PC-3 (cell line): ENCODE measurements at regions not wholly inside any gene's neighbourhood (a gene's known extent, or its start where the extent isn't known, plus 50 kb on each side); places are given as distances from the start of the nearest gene placed in this dataset.

ENCODE experiments used
- ATAC-seq: fragments of 200-7000 bp; cut with Tn5 transposase; 2 replicates; pipeline ENCODE4 v1.9.1; 2020; ENCODE audit warnings: mild to moderate bottlenecking, moderate library complexity
- BruUV-seq: library from RNA; stranded (reverse); fragments of 400-500 nt; replicated peaks from 2 replicates; lab custom pipeline; 2021; lab: Mats Ljungman, UMichigan
- CTCF ChIA-PET: fragments of 300-600 bp; sonication (Branson Sonifier 250); formaldehyde crosslinking; loops from one replicate; lab custom pipeline; 2022; ENCODE audit warnings: antibody characterized with exemption; lab: Charles Lee
- POLR2A ChIA-PET: fragments of 300-600 bp; sonication (Branson Sonifier 250); formaldehyde crosslinking; loops from one replicate; lab custom pipeline; 2022; ENCODE audit warnings: antibody characterized with exemption; ENCODE audit not compliant: unreplicated experiment; lab: Charles Lee
- DNase-seq: peaks from one replicate; pipeline ENCODE4 v3.0.0-alpha.2; 2015
- H2AFZ ChIP-seq: fragments of 300-600 bp; sonication (generic); 2 replicates; pipeline ENCODE4 v1.6.0; 2016; ENCODE audit warnings: antibody characterized with exemption, low read length
- H3F3A ChIP-seq: fragments of 300-600 bp; sonication (generic); one replicate; pipeline ENCODE4 v1.6.0; 2017; ENCODE audit warnings: antibody characterized with exemption, low read length, control low read depth, mild to moderate bottlenecking; ENCODE audit not compliant: unreplicated experiment
- H3K27ac ChIP-seq: fragments of 300-600 bp; sonication (generic); 2 replicates; pipeline ENCODE4 v1.5.1; 2016; ENCODE audit warnings: mild to moderate bottlenecking, low read length
- H3K27me3 ChIP-seq: fragments of 300-600 bp; sonication (generic); 2 replicates; pipeline ENCODE4 v1.6.1; 2016; ENCODE audit warnings: low read length, mixed read lengths
- H3K36me3 ChIP-seq: fragments of 300-600 bp; sonication (generic); 2 replicates; pipeline ENCODE4 v1.6.1; 2016; ENCODE audit warnings: low read depth, mixed run types, low read length, mixed read lengths
- H3K4me1 ChIP-seq: fragments of 300-600 bp; sonication (generic); 2 replicates; pipeline ENCODE4 v1.5.1; 2016; ENCODE audit warnings: low read length; ENCODE audit not compliant: insufficient read depth
- H3K4me2 ChIP-seq: fragments of 300-600 bp; sonication (generic); 2 replicates; pipeline ENCODE4 v1.6.0; 2016; ENCODE audit warnings: low read length
- H3K4me3 ChIP-seq: fragments of 300-600 bp; sonication (generic); 2 replicates; pipeline ENCODE4 v1.5.1; 2016; ENCODE audit warnings: mild to moderate bottlenecking, low read length, mixed read lengths
- H3K79me2 ChIP-seq: fragments of 300-600 bp; sonication (generic); 2 replicates; pipeline ENCODE4 v1.6.1; 2017; ENCODE audit warnings: low read length, mixed read lengths
- H3K9ac ChIP-seq: fragments of 300-600 bp; sonication (generic); 2 replicates; pipeline ENCODE4 v1.6.0; 2016; ENCODE audit warnings: mild to moderate bottlenecking, low read length
- H3K9me2 ChIP-seq: fragments of 300-600 bp; sonication (generic); replicated peaks from 2 replicates; pipeline ENCODE4 v1.6.1; 2016; ENCODE audit warnings: mixed run types, low read length, mixed read lengths
- H3K9me3 ChIP-seq: fragments of 300-600 bp; sonication (generic); 2 replicates; pipeline ENCODE4 v1.6.1; 2016; ENCODE audit warnings: low read length, mixed read lengths
- H4K20me1 ChIP-seq: fragments of 300-600 bp; sonication (generic); 2 replicates; pipeline ENCODE4 v1.6.1; 2016; ENCODE audit warnings: low read length, mixed read lengths
- EZH2 ChIP-seq: fragments of 300-600 bp; sonication (generic); IDR thresholded peaks from one replicate; pipeline ENCODE4 v1.6.1; 2017; ENCODE audit warnings: antibody characterized with exemption, mild to moderate bottlenecking, low read length; ENCODE audit not compliant: unreplicated experiment
- EZH2phosphoT487 ChIP-seq: fragments of 300-600 bp; sonication (generic); IDR thresholded peaks from 2 replicates; pipeline ENCODE4 v1.6.1; 2018; ENCODE audit warnings: mild to moderate bottlenecking, antibody characterized with exemption, low read length, borderline replicate concordance
- intact Hi-C: fragments of 100-400 bp; cut with micrococcal nuclease; formaldehyde crosslinking; loops from 2 replicates; pipeline ENCODE4 v1.9.0; 2023
- TF ChIP-seq, protein P1 (sequence below): fragments of 300-600 bp; sonication (generic); conservative IDR thresholded peaks from 2 replicates; pipeline ENCODE4 v1.5.1; 2017; ENCODE audit warnings: antibody characterized with exemption, low read depth, mild to moderate bottlenecking, low read length

GRCh38 chr4:8747467-8748235 is 124.0 kb downstream of the HMX1 start:
- no peak overlapping the region for H3K9ac ChIP-seq
- no peaks in the 10 kb centered on the region for H3K36me3 ChIP-seq
- no peak overlapping the region for H3K4me3 ChIP-seq
- no peaks in the 10 kb centered on the region for H3K79me2 ChIP-seq
- no TSS peak for BruUV-seq
- ChIA-PET POLR2A (no interaction called here), CTCF (no interaction called here)
- H3F3A ChIP-seq, result no peaks in the 10 kb centered on the region
- H3K9me2 ChIP-seq, result no peaks in the 10 kb centered on the region
- ATAC-seq (no peak), DNase-seq (no peak)
- H3K4me2 ChIP-seq, result no peak overlapping the region
- intact Hi-C loops, result no loop called here
- H4K20me1 ChIP-seq, result no peaks in the 10 kb centered on the region
- H3K4me1 ChIP-seq, result no peaks in the 10 kb centered on the region
- no peaks in the 10 kb centered on the region for H3K9me3 ChIP-seq
- H2AFZ ChIP-seq, result no peak overlapping the region
- TF ChIP-seq, protein P1, sequence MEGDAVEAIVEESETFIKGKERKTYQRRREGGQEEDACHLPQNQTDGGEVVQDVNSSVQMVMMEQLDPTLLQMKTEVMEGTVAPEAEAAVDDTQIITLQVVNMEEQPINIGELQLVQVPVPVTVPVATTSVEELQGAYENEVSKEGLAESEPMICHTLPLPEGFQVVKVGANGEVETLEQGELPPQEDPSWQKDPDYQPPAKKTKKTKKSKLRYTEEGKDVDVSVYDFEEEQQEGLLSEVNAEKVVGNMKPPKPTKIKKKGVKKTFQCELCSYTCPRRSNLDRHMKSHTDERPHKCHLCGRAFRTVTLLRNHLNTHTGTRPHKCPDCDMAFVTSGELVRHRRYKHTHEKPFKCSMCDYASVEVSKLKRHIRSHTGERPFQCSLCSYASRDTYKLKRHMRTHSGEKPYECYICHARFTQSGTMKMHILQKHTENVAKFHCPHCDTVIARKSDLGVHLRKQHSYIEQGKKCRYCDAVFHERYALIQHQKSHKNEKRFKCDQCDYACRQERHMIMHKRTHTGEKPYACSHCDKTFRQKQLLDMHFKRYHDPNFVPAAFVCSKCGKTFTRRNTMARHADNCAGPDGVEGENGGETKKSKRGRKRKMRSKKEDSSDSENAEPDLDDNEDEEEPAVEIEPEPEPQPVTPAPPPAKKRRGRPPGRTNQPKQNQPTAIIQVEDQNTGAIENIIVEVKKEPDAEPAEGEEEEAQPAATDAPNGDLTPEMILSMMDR, result no peak
- no peak for TF ChIP-seq EZH2phosphoT487
- no peak for TF ChIP-seq EZH2
- no peak overlapping the region for H3K27ac ChIP-seq
- H3K27me3 ChIP-seq, result peaks cover 27% of the 10 kb centered on the region

DNA sequence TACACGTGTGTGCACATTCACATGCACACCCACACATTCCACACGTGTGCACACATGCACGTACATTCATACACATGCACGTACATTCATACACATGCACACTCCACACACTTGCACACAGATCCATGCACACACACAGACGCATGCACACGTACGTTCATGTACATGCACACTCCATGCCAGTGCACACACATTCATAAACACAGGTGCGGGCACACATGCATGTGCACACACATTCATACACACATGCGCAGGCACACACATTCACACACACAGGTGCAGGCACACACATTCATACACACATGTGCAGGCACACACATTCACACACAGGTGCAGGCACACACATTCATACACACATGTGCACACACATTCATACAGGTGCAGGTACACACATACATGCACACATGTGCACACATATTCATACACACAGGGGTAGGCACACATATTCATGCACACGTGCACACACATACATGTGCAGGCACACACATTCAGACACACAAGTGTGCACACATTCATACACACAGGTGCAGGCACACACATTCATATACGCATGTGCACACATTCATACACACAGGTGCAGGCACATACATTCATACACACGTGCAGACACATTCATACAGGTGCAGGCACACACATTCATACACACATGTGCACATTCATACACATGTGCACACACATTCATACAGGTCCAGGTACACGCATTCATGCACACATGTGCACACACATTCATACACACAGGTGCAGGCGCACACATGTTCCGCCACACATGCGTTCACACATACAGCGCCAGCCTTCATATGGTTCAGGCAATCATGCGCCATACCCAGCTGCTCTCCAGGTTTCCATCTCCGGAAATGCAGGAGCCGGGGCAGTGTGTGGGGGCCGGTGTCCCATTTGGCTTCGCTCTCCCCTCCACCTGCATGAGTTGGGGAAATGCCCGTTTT is 124.8 kb downstream of the HMX1 start:
- POLR2A ChIA-PET, result no interaction called here
- intact Hi-C loops, result no loop called here
- CTCF ChIA-PET, result no interaction called here

More for the DNA sequence above, 124.8 kb downstream of the HMX1 start:
- Histone ChIP-seq H4K20me1 (no peaks in the 10 kb centered on the region), H3F3A (no peaks in the 10 kb centered on the region), H2AFZ (no peak overlapping the region), H3K4me2 (no peak overlapping the region), H3K9me3 (no peaks in the 10 kb centered on the region), H3K36me3 (no peaks in the 10 kb centered on the region), H3K27me3 (peaks cover 27% of the 10 kb centered on the region), H3K27ac (no peak overlapping the region), H3K9ac (no peak overlapping the region), H3K4me1 (no peaks in the 10 kb centered on the region), H3K9me2 (no peaks in the 10 kb centered on the region), H3K4me3 (no peak overlapping the region), H3K79me2 (no peaks in the 10 kb centered on the region)
- TF ChIP-seq EZH2, result no peak
- TF ChIP-seq, protein P1, result no peak
- no peak for TF ChIP-seq EZH2phosphoT487
- ATAC-seq (no peak), DNase-seq (no peak)
- BruUV-seq, result no TSS peak
